Prostate gland (tissue), 2 donors: ENCODE measurements at regions not wholly inside any gene's neighbourhood (a gene's known extent, or its start where the extent isn't known, plus 50 kb on each side); places are given as distances from the start of the nearest gene placed in this dataset.

ENCODE experiments used
- POLR2AphosphoS5 ChIP-seq: sonication (generic); formaldehyde crosslinking; IDR thresholded peaks from one replicate; pipeline ENCODE4 v1.6.1; 2017; ENCODE audit warnings: antibody characterized with exemption
- TF ChIP-seq, protein P1 (sequence below), 4 experiments: fragments of 200-600 bp in 2 of 4; fragments of 450-650 bp in 2 of 4; sonication (generic) in 2 of 4; IDR thresholded peaks; 1 replicate in 3 of 4; 2 replicates in 1 of 4; pipeline ENCODE4 v1.5.1; 2016 to 2019; ENCODE audit warnings: antibody characterized with exemption in 4 of 4, mild to moderate bottlenecking in 2 of 4, moderate library complexity in 2 of 4

DNA sequence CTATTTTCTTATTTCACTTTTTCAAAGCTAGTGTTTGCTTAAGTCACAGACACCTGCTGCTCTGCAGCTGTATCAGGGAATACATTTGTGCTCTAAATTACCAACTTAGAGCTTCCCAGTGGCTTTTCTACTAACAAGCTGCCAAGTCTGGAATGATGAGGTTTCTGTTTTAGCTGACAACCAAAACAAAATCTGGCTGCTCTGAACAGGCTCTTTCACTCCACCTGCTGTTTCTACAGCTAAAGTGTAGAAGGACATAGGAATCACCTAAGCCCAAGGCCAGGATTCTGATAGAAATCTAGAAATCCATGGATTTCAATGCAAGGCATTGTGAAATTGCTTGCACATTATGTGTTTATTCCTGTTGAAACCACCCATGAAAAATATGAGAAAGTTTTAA, 201.2 kb downstream of the SUCLG1 start:
- no peak for TF ChIP-seq POLR2AphosphoS5
- TF ChIP-seq, protein P1, sequence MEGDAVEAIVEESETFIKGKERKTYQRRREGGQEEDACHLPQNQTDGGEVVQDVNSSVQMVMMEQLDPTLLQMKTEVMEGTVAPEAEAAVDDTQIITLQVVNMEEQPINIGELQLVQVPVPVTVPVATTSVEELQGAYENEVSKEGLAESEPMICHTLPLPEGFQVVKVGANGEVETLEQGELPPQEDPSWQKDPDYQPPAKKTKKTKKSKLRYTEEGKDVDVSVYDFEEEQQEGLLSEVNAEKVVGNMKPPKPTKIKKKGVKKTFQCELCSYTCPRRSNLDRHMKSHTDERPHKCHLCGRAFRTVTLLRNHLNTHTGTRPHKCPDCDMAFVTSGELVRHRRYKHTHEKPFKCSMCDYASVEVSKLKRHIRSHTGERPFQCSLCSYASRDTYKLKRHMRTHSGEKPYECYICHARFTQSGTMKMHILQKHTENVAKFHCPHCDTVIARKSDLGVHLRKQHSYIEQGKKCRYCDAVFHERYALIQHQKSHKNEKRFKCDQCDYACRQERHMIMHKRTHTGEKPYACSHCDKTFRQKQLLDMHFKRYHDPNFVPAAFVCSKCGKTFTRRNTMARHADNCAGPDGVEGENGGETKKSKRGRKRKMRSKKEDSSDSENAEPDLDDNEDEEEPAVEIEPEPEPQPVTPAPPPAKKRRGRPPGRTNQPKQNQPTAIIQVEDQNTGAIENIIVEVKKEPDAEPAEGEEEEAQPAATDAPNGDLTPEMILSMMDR (IDR thresholded peaks at IDR 0.05) = no peak
